NCI-H1417 treated with DMSO at 0.1 percent for 48 hours (cell line): ENCODE measurements at regions not wholly inside any gene's neighbourhood (a gene's known extent, or its start where the extent isn't known, plus 50 kb on each side); places are given as distances from the start of the nearest gene placed in this dataset.

ENCODE experiments used
- DNase-seq: peaks from one replicate; lab custom pipeline; 2025; lab: John Stamatoyannopoulos, UW

DNA sequence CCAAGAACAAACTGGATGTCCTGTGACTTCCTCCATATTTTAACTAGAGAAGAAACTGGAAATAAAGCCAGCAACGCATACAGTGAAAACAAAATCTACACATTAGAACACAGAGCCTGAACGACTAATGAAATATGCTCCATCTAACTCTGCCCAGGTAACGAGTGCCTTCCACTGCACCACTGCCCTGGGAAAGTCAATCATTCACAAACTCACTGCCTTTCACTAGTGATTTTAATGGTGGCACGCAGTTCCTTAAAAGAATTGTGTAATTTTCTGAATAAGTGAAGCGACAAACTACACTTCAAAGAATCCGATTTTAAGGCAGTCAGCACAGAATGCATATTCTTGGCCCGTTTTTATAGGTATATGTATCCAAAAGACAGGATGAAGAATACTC, 416.0 kb downstream of the SHQ1 start:
- no peak for DNase-seq

DNA sequence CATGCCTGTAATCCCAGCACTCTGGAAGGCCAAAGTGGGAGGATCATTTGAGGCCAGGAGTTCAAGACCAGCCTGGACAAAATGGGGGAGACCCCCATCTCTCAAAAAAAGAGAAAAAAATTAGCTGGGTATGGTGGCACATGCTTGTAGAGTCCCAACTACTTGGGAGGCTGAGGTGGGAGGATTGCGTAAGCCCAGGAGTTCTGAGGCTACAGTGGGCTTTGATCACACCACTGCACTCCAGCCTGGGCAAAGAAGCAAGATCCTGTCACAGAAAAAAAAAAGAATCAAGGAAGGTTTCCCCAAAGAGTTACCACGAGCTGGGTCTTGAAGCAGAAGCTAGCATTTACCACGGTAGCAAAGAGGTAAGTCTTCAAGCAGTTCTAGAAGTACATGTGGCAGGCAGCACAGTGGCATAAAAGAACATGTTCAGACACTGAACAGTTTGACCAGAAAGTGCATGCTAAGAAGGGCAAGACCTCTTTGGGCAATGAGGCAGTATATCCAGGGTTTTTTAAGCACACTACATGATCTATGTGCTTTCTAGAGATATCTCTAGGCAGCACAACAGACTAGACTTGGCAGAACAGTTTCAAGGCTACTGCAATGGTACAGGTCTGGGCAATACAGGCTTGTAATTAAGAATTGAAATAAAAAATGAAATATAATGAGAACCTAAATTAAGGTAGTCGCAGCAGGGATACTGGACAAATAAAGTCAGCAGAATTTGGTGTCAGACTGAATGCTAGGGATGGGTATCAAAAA, 418.5 kb downstream of the SHQ1 start:
- DNase-seq, result no peak

DNA sequence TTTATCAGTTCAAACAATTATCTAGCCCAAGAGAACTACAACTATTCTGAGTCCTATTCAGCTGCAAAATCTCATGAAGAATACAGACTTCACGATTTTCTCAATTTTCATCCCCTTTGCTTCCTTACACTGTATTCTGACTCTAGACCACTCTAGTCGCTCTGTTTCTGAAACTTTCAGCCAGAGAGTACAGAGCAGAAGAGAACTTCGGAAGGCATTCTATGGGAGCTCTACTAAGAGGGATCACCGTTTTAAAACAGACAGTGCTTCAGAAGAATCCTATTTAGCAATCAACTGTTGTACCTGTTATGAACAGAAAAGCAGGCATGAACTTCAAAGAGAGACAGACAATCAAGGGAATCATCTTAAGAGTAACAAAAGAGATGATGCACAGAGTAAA, 419.4 kb downstream of the SHQ1 start:
- DNase-seq, result no peak

DNA sequence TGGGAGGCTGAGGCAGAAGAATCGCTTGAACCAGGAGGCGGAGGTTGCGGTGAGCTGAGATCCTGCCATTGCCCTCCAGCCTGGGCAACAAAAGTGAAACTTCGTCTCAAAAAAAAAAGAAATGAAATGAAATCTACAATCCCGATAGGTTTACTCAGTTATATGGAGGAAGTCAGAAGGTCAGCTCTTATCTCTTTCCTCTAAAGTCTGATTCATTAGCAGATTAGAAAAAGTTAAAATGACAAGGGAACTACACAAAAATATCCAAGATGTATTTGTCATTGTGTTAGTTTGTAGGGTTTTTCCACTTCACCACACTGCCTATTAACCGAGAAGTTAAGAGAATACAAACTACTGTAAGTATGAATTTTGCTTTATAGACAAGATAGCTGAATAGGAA, 420.6 kb downstream of the SHQ1 start:
- no peak for DNase-seq

DNA sequence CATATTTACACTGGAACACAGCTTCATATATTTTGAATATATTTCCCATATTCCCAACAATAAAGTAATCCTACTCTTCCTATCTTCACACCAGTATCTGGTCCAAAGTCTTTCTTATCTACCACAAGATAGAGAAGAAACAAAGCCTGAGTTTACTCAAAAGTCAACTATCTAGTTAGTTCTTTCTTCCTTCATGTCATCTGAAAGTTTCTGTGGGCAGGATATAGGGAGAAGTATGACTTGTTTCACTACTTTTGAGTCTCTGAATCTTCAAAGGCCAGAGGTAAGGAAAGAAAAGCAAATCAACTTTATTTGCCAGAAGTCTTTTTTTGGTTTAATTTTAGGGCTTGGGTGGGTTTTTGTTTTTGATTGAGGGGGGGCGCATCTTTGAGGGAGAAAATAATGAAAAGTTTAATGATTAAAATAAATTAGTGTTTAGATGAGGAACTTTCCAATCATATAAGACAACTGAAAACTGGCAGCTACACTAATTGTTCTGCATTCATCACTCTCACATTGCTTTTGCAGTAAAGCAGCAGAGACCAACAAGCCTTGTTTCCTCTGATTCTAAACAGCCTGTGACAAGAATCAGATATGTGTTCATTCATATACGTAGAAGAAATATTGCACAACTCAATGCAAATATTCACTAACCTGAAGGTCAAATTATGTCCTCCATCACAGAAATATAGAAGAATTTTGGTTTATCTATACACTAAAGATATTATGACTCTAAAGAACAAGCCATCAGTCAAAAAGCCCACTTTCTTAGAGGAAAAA, 421.4 kb downstream of the SHQ1 start:
- DNase-seq, result no peak

GRCh38 chr3:72423643-72424042, 424.6 kb downstream of the SHQ1 start:
- DNase-seq, result no peak

DNA sequence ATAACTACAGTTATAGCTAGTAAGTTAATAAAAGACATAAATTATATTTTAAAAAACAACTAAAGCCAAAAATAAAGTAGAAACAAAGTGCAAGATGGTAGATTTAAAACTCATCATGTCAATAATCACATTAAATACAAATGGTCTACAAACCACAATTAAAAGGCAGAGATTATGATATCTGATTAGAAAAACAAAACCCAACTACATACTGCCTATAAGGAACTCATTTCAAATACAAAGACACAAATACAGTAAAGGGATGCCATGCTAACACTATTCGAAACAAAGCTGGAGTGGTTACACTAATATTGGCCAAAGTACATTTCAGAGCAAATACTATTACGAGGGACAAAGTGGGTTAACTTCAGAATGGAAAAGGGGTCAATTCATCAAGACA, 426.5 kb downstream of the SHQ1 start:
- DNase-seq, result no peak

GRCh38 chr3:72421126-72421525, 427.1 kb downstream of the SHQ1 start:
- no peak for DNase-seq

GRCh38 chr3:72418856-72419255, 429.4 kb downstream of the SHQ1 start:
- DNase-seq, result no peak

DNA sequence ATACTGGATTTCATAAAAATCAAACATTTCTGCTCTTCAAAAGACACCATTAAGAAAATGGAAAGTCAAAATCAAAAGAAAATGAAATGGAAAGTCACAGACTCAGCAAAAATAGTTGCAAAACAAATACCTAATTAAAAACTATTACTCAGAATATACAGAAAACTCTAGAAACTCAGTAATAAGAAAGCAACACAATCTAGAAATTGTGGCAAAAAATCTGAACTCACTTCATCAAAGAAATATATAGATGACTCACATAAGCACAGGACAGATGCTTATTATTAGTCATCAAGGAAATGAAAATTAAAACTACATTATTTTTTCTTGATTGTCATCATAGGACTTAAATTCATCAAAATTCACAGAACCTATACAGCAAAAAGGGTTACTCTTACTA, 430.0 kb downstream of the SHQ1 start:
- no peak for DNase-seq

DNA sequence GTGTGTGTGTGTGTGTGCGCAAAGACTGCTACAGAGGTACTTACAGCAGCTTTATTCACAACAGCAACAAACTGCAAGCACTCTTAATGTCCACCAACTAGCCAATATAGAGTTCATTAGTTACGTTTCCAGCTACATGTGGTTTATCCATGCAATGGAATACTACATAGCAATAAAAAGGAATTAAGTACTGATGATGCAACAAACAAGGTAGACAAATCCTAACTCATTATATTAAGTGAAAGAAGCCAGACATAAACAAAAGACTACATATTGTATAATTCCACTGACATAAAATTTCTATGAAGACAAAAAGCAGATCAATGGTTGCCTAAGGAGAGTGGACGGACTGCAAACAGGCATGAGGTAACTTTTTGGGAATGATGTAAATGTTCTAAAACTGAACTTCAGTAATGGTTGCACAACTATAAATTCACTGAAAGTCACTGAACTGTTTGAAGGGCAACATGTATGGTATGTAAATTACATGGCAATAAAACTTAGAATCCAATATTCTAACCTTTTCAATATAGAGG, 433.7 kb downstream of the SHQ1 start:
- DNase-seq, result no peak

- no peak for DNase-seq
Observed at GRCh38 chr3:72413228-72413627, 435.0 kb downstream of the SHQ1 start.

DNA sequence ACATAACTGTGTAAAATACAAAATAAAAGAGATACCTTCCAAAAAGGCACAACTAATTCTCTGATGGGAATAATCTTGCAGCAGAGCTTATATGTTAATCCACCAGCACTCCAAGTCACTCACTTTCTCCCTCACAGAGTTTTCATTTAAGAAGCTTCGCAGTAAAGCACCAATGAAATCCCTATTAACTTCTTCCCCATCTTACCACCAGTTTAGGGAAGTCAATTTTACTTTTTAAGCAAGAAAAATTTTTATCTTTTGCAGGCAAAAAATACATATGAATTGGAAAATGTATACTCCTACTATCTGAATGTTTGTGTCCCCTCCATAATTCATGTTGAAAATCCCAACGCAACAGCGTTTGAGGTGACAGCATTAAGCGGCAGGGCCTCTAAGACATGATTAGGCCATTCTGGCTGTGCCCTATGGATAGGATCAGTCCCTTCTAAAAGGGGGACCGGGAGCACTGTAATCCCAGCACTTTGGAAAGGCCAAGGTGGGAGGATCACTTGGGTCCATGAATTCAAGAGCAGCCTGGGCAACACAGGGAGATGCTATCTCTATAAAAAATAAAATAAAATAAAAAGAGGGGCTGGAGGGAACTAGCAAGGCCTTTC, 435.8 kb downstream of the SHQ1 start:
- DNase-seq, result no peak

DNA sequence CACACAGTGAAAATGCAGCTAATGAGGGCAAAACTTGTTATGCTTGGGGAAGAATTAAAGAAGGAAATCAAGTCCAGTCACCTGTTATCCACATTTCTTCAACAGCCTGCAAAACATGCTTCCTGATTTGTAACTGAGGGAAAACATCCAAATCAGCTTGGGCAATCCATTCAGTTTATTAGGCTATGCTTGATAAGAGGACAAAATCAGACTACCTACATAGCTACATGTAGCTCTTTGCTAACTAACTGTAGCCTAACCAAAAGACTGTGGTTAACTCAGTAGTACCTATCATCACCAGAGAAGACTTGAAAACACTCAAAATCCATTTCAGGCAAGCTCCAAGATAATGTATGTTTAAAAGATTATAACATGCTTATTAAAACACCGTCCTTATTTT, 436.4 kb downstream of the SHQ1 start:
- DNase-seq, result no peak

DNA sequence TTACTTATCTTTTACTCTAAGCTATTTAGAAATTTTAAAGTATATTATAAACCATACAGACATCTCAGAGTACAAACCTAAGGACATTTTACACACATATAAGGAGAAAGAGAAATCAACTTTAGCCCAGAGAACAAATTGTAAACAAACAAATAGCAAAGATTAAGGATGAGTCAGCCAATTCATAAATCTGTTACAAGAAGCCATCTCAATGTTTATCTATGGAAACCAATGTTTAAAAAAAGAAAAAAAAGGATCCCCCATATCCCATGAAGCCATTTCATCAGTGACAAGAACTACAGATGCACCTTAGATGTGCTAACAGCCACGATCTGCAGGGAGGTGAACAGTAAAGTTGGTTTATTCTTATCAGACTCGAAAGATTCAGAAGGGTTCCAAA, 437.1 kb downstream of the SHQ1 start:
- no peak for DNase-seq

DNA sequence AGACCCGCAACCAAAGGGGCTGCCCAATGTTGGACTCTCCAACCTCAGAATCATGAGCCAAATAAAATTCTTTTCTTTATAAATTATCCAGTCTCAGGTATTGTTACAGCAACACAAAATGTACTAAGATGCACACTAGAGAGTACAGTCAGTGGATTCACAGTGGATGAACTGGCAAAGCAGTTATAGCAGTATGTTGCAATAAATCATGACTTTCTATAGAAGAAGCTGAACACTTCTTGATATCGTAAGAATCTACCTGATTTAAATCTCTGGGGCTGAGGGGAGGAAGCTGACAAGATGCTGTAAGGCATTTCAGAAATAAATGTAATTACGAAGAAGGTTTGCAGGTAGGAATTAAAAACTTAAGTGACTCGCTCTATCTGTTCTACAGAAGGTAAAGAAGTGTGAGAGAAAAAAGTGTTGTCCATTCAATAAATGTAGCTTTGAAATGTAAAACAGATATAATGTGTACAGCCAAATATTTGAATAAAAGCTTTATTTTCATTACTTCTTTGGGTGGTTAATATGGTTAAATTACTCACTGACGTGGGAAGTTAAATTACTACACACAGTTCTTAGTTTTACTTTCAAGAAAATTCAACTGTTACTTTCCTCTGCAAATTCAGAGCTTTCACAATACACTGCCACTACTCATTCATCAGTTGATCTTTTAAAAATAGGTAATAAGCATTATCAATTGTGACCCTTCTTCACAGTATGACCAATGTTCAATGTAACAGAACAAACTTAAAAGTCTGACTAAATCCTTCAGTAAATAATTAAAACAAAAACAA, 439.1 kb downstream of the SHQ1 start:
- no peak for DNase-seq

DNA sequence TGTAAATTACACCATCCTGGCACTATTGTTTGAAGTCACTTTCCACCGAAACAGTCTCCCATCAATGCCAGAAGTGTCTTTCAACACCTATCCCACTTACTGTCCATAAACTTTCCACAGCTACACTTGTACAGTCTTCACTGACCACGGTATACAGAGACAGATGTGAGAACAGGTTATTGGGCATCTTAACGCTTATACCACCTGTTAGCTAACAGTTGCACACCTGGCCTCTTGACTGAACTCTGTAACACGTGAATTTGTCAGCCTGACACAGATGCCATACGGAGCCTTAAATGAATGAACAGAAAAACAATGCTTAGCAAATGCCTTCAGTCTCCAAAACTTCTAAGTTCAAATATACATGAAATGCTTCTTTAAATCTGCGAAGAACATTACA, 440.5 kb downstream of the SHQ1 start:
- DNase-seq, result no peak

DNA sequence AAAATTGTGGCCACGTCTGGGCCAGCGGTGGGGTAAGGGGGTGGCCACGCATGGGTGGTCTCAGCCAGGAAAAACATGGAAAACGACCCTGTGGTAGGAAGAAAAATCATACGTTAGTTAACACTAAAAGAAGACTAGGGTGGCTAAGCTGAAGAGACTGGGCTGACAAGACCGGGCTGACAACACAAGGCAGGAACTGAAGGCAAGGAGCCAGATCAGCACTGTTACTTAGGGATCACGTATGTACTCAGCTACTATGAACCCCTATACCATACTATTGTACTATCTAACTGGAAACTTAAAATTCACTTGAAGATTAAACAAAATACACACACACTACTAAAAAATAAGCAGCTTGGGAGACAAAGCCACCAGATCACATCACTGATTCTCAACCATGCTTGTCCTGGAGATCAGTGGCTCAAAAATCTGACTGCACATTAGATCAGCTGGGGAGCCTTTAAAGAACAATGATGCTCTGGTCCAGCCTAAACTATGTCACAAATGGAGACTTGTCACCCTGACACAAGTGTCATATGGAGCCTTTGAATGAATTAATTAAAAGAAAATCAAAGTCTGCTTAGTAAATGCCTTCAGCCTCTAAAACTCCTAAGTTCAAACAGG, 442.2 kb downstream of the SHQ1 start:
- DNase-seq, result no peak

DNA sequence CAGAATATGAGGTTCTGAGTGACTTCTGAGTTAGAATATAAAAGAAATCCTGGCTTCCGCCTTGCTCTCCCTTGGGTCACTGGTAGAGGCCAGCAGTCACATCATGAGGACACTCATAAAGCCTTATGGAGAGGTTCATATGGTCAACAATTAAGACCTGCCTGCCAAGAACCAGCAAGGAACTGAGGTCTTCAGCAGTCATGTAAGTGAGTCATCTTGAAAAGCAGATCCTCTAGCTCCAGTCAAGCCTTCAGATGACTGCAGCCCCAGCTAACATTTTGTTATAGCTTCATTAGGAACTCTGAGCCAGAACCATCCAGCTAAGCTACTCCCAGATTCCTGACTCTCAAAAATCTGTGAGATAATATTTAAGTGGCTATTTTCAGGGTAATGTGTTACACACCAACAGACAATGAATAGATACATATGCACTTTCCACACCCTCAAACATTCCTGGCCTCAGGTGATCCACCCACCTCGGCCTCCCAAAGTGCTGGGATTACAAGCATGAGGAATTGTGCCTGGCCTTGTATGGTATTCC, 447.2 kb downstream of the SHQ1 start:
- DNase-seq, result no peak

- DNase-seq, result no peak
Observed at GRCh38 chr3:72398781-72399180, 449.5 kb downstream of the SHQ1 start.

- DNase-seq, result no peak
Observed at GRCh38 chr3:72397586-72397985, 450.7 kb downstream of the SHQ1 start.
